WTC11 (cell line): ENCODE measurements at regions not wholly inside any gene's neighbourhood (a gene's known extent, or its start where the extent isn't known, plus 50 kb on each side); places are given as distances from the start of the nearest gene placed in this dataset.

ENCODE experiments used
- EMX1 ChIP-seq: fragments of 250-450 bp; sonication (Bioruptor Pico); IDR thresholded peaks from 2 replicates; pipeline ENCODE4 v1.8.0; 2021; ENCODE audit warnings: mild to moderate bottlenecking
- ZNF232 ChIP-seq: sonication (generic); formaldehyde crosslinking; IDR thresholded peaks from 2 replicates; pipeline ENCODE4 v1.8.0; 2022; ENCODE audit warnings: mild to moderate bottlenecking, missing genetic modification reagents
- TF ChIP-seq, protein P1 (sequence below): sonication (generic); formaldehyde crosslinking; IDR thresholded peaks from 2 replicates; pipeline ENCODE4 v1.8.0; 2022; ENCODE audit warnings: missing genetic modification reagents
- TF ChIP-seq, protein P2 (sequence below): sonication (generic); formaldehyde crosslinking; IDR thresholded peaks from 2 replicates; pipeline ENCODE4 v1.8.0; 2022; ENCODE audit warnings: mild to moderate bottlenecking, missing genetic modification reagents

DNA sequence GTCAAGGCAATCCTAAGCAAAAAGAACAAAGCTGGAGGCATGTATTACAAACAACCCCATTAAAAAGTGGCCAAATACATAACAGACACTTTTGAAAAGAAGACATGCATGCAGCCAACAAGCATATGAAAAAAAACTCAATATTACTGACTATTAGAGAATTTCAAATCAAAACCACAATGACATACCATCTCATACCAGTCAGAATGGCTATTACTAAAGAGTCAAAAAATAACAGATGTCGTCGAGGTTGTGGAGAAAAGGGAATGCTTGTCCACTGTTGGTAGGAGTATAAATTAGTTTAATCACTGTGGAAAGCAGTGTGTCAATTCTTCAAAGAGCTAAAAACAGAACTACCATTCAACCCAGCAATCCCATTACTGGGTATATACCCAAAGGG lies 604.6 kb upstream of the GRIA3 start:
- no peak for TF ChIP-seq ZNF232
- TF ChIP-seq, protein P1, sequence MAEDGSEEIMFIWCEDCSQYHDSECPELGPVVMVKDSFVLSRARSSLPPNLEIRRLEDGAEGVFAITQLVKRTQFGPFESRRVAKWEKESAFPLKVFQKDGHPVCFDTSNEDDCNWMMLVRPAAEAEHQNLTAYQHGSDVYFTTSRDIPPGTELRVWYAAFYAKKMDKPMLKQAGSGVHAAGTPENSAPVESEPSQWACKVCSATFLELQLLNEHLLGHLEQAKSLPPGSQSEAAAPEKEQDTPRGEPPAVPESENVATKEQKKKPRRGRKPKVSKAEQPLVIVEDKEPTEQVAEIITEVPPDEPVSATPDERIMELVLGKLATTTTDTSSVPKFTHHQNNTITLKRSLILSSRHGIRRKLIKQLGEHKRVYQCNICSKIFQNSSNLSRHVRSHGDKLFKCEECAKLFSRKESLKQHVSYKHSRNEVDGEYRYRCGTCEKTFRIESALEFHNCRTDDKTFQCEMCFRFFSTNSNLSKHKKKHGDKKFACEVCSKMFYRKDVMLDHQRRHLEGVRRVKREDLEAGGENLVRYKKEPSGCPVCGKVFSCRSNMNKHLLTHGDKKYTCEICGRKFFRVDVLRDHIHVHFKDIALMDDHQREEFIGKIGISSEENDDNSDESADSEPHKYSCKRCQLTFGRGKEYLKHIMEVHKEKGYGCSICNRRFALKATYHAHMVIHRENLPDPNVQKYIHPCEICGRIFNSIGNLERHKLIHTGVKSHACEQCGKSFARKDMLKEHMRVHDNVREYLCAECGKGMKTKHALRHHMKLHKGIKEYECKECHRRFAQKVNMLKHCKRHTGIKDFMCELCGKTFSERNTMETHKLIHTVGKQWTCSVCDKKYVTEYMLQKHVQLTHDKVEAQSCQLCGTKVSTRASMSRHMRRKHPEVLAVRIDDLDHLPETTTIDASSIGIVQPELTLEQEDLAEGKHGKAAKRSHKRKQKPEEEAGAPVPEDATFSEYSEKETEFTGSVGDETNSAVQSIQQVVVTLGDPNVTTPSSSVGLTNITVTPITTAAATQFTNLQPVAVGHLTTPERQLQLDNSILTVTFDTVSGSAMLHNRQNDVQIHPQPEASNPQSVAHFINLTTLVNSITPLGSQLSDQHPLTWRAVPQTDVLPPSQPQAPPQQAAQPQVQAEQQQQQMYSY = no peak
- no peak for TF ChIP-seq EMX1 (CRISPR knock-in tag)
- TF ChIP-seq, protein P2, sequence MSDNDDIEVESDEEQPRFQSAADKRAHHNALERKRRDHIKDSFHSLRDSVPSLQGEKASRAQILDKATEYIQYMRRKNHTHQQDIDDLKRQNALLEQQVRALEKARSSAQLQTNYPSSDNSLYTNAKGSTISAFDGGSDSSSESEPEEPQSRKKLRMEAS (CRISPR knock-in tag) = no peak
